WERI-Rb-1 (cell line): ENCODE measurements at regions not wholly inside any gene's neighbourhood (a gene's known extent, or its start where the extent isn't known, plus 50 kb on each side); places are given as distances from the start of the nearest gene placed in this dataset.

Experiments used
- DNase-seq: peaks from one replicate; pipeline ENCODE4 v3.0.0-alpha.2; 2020
- H3K27ac ChIP-seq: fragments of 250-450 bp; sonication (Bioruptor Pico); 2 replicates; pipeline ENCODE4 v1.5.1; 2020; ENCODE audit warnings: mild to moderate bottlenecking, moderate library complexity
- H3K27me3 ChIP-seq: fragments of 250-450 bp; sonication (Bioruptor Pico); 2 replicates; pipeline ENCODE4 v1.5.1; 2021; ENCODE audit warnings: mild to moderate bottlenecking, low read depth, moderate library complexity; ENCODE audit not compliant: insufficient read depth, severe bottlenecking
- H3K36me3 ChIP-seq: fragments of 250-450 bp; sonication (Bioruptor Pico); 2 replicates; pipeline ENCODE4 v1.5.1; 2020; ENCODE audit warnings: mild to moderate bottlenecking, moderate library complexity
- H3K4me3 ChIP-seq: 2 replicates; pipeline ENCODE4 v1.5.1; 2011; ENCODE audit warnings: low read depth, mild to moderate bottlenecking, control low read depth, low read length
- H3K9me3 ChIP-seq: fragments of 250-450 bp; sonication (Bioruptor Pico); 2 replicates; pipeline ENCODE4 v1.5.1; 2021; ENCODE audit warnings: mild to moderate bottlenecking, moderate library complexity; ENCODE audit not compliant: severe bottlenecking
- CTCF ChIP-seq: IDR thresholded peaks from 2 replicates; pipeline ENCODE4 v1.5.1; 2011; ENCODE audit warnings: low read depth, mild to moderate bottlenecking, control low read depth, inconsistent platforms, low read length

GRCh38 chr6:106802139-106802538 lies 172.4 kb downstream of the CD24 start:
- Histone ChIP-seq H3K36me3 (no peaks in the 10 kb centered on the region), H3K9me3 (no peaks in the 10 kb centered on the region), H3K27ac (no peak overlapping the region), H3K27me3 (no peaks in the 10 kb centered on the region), H3K4me3 (no peak overlapping the region)
- no peak for TF ChIP-seq CTCF
- no peak for DNase-seq

- Histone ChIP-seq H3K36me3 (no peaks in the 10 kb centered on the region), H3K27ac (no peak overlapping the region), H3K4me3 (no peak overlapping the region), H3K27me3 (no peaks in the 10 kb centered on the region), H3K9me3 (no peaks in the 10 kb centered on the region)
- no peak for DNase-seq
- TF ChIP-seq CTCF, result no peak
Observed at GRCh38 chr6:106801256-106801655, 171.9 kb downstream of the QRSL1 start.

- Histone ChIP-seq H3K27me3 (no peaks in the 10 kb centered on the region), H3K27ac (no peak overlapping the region), H3K9me3 (no peaks in the 10 kb centered on the region), H3K36me3 (no peaks in the 10 kb centered on the region), H3K4me3 (no peak overlapping the region)
- DNase-seq, result no peak
- no peak for TF ChIP-seq CTCF
Observed at GRCh38 chr6:106800379-106800778, 171.0 kb downstream of the QRSL1 start.

- H3K36me3 ChIP-seq, result no peaks in the 10 kb centered on the region
- DNase-seq, result no peak
Observed at GRCh38 chr6:106799031-106799894, 169.9 kb downstream of the QRSL1 start.

GRCh38 chr6:106797186-106797585 lies 167.8 kb downstream of the QRSL1 start:
- no peak overlapping the region for H3K4me3 ChIP-seq
- H3K27ac ChIP-seq, result no peak overlapping the region
- DNase-seq, result no peak
- TF ChIP-seq CTCF, result no peak
- H3K9me3 ChIP-seq, result no peaks in the 10 kb centered on the region
- no peaks in the 10 kb centered on the region for H3K27me3 ChIP-seq
- H3K36me3 ChIP-seq, result no peaks in the 10 kb centered on the region

More at GRCh38 chr6:106799031-106799894, 169.9 kb downstream of the QRSL1 start:
- H3K27me3 ChIP-seq, result no peaks in the 10 kb centered on the region
- no peak overlapping the region for H3K4me3 ChIP-seq
- TF ChIP-seq CTCF, result no peak
- no peak overlapping the region for H3K27ac ChIP-seq
- no peaks in the 10 kb centered on the region for H3K9me3 ChIP-seq

GRCh38 chr6:106796781-106797180 lies 167.4 kb downstream of the QRSL1 start:
- Histone ChIP-seq H3K4me3 (no peak overlapping the region), H3K9me3 (no peaks in the 10 kb centered on the region), H3K36me3 (no peaks in the 10 kb centered on the region), H3K27me3 (no peaks in the 10 kb centered on the region), H3K27ac (no peak overlapping the region)
- no peak for TF ChIP-seq CTCF
- no peak for DNase-seq
